HG03575 (cell line): ENCODE measurements at regions not wholly inside any gene's neighbourhood (a gene's known extent, or its start where the extent isn't known, plus 50 kb on each side); places are given as distances from the start of the nearest gene placed in this dataset.

Source experiments
- ATAC-seq: cut with Tn5 transposase; IDR thresholded peaks from one replicate; pipeline ENCODE4 v1.9.1; 2021; ENCODE audit not compliant: unreplicated experiment, insufficient number of reproducible peaks, low FRiP score; ENCODE audit errors: extremely low read depth

GRCh38 chr10:3413937-3414666 is 241.5 kb upstream of the PITRM1 start:
- ATAC-seq, result no peak

GRCh38 chr10:3412646-3413045 is 240.1 kb upstream of the PITRM1 start:
- no peak for ATAC-seq

DNA sequence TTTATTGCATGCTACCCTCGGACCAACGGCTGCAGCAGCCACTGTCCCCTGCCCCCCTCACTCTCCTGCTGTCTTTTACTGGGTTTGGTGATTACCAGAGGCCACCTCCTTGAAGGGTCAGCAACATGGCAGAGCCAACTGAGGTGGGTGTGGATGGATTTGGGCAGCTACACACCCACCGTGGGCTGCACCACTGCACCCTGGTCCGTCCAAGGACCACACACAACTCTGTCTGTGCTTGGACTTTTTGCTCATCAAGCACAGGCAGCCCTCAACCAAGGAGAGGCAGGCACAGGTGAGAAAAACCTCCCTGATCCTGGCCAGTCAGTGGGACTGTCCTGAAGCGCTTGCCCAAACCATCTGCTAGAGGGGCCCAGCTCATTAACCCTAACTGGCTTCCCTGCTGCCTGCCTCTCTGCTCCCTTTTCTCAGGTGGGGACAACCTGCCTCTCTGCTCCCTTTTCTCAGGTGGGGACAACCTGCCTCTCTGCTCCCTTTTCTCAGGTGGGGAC is 239.5 kb upstream of the PITRM1 start:
- no peak for ATAC-seq

GRCh38 chr10:3411044-3411443 is 238.5 kb upstream of the PITRM1 start:
- no peak for ATAC-seq

GRCh38 chr10:3409928-3410327 is 237.3 kb upstream of the PITRM1 start:
- no peak for ATAC-seq

GRCh38 chr10:3408603-3409365 is 236.2 kb upstream of the PITRM1 start:
- no peak for ATAC-seq

GRCh38 chr10:3407208-3407607 is 234.6 kb upstream of the PITRM1 start:
- no peak for ATAC-seq

DNA sequence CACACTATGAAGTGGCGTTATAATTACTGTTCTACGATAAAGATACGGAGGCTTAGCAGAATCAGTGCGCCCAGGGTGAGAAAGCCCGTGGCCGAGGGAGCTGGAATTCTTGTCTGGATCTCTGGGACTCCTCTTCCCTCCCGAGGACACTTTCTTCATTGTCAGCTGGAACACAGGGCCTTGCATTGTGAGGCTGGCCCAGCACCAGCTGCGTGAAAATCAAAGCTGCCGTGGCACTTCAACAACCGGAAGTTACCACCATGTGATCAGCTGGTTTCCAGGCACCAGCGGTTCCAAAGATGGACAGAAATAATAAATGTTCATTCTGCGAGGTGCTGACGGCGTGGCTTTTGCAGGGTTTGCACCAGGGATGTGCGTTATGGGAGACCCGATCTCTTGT is 234.0 kb upstream of the PITRM1 start:
- no peak for ATAC-seq

DNA sequence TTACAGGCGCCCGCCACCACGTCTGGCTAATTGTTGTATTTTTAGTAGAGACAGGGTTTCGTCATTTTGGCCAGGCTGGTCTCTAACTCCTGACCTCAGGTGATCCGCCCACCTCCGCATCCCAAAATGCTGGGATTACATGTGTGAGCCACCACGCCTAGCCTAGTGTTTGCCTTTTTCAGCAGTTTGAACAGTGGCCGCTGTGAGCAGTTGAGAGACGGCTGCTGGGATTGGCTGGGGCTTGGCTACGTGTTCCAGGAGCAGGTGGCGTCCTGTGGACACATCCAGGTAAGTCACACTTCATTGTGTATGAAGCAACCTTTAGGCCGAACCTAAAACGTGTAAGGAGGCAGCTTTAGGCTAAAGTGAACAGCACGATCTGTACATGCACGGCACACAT is 231.8 kb upstream of the PITRM1 start:
- no peak for ATAC-seq

DNA sequence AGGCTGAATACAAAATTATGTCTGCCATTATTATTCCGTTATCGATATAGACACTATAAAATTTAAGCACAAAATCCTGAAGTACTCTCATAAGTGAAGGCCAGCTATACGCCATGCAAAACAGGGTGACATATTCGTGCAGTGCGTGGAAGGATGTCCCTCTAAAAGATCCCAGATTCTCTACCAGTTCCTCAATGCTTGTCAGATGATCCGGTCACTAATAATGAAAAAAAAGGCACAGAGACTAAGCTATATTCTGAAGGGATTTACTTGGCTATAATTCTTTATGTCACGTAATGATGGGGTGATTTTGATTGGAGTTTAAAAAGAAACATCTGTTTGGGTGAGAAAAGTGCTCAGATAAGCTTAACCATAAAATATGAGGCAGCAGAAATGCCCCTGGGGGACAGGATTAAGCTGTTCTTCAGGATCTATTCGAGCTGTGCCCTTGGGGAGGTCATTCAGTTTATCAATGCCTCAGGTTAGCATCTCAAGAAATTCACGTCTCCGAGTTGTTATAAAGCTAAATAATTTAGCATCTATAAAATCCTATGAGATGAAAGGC is 229.7 kb upstream of the PITRM1 start:
- ATAC-seq, result no peak

DNA sequence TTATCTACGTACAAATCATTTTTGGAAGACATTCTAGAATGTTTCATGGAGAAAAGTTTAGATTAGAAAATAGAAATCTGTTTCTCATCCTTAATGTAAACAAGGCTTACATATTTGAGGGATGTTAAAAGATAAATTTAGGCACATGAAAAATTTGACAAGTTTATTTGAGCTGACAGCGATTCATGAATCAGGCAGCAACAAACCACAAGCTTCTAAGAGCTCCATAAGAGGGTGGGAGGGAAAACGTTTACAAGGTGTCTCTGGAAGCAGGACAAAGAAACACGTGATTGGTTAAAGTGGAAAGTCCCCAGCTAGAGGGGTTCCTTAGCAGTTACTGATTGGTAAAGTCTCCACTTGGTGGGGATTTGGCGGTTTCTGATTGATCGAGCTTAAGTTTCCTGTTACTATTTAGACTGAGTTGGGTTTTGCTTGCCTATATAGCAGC is 228.9 kb upstream of the PITRM1 start:
- no peak for ATAC-seq

DNA sequence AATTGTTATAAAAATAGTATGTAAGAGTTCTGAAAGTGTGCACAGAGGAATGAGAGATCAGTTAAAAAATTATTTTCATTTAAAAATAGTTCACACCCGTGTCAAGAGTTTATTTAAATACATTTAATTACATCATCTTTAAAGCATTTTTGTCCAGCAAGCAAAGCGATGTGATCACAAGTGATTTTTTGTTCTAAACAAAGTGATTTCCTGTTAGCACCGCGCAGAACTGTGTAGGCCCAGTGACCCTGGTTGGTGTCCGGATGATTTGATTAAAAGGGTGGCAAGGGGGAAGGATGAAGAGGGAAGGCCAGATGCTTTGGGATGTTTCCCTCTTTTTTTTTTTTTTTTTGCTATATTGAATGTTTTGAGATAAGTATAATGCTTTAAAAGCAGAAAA is 227.8 kb upstream of the PITRM1 start:
- no peak for ATAC-seq

- ATAC-seq, result no peak
Observed at GRCh38 chr10:3399756-3400155, 227.2 kb upstream of the PITRM1 start.

- ATAC-seq, result no peak
Observed at GRCh38 chr10:3398825-3399646, 226.5 kb upstream of the PITRM1 start.

DNA sequence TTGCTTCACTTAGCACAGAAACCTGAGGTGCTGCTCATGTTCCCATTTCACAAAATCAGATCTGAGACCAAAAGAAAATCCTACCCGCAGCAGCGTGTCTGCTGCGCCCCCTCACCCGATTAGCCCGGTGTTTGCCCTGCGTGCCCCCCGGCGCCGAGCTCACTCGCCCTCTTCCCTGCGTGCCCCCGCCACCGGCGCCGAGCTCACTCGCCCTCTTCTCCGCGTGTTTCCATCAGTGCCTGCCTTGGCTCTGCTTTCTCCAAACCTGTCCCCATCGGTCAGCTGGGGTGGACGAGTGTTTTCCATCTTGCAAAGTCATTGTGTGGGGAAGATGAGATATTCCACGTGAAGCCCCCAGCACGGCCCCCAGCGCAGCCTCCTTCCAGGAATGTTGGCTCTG is 225.3 kb upstream of the PITRM1 start:
- no peak for ATAC-seq

DNA sequence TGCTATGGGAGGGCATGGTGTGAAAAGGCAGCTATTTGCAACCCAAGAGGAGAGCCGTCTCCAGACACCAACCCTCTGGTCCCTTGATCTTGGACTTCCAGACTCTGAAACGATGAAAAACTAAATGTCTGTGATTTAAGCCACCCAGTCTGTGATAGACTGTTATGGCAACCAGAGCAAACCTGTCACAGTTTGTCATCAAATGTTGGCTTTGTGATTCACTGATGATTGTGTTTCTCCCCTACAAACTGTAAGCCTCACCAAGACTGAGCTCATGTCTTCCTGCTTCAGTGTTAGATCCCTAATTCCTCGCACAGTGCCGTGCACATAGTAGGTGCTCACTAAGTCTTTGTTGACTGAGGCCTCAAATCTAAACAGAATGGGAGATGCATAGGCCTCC is 224.6 kb upstream of the PITRM1 start:
- no peak for ATAC-seq

GRCh38 chr10:3396116-3396515 is 223.5 kb upstream of the PITRM1 start:
- ATAC-seq, result no peak

DNA sequence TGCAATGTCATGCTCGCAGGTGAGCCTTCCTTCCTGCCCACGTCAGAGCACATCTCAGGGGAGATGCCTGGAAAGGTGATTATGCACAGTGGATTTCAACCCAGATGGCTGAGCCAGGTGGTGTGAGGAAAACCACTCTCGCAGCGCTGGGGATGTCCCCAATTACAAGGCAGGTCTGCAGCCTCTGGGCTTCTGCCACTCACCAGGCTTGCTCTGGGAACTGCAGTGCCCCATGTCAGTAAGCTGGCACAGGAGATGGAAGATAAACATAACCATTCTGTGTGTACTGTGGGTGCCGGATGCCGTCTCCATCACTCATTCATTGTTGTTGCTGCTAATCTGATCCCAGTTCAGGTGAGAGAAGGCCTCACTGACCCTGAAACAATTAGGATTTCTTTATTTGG is 222.9 kb upstream of the PITRM1 start:
- ATAC-seq, result no peak

GRCh38 chr10:3395041-3395440 is 222.5 kb upstream of the PITRM1 start:
- no peak for ATAC-seq
